Uterus (tissue), 2 donors: ENCODE measurements at regions not wholly inside any gene's neighbourhood (a gene's known extent, or its start where the extent isn't known, plus 50 kb on each side); places are given as distances from the start of the nearest gene placed in this dataset.

Experiments
- POLR2A ChIP-seq, 2 donors: fragments of 450-650 bp; IDR thresholded peaks; one replicate each; pipeline ENCODE4 v1.6.1; 2016; ENCODE audit warnings: antibody characterized with exemption in 2 of 2, mild to moderate bottlenecking in 1 of 2, moderate library complexity in 1 of 2
- TF ChIP-seq, protein P1 (sequence below), 4 experiments: fragments of 200-600 bp in 2 of 4; fragments of 450-650 bp in 2 of 4; sonication (generic) in 2 of 4; IDR thresholded peaks; one replicate each; pipeline ENCODE4 v1.5.1; 2016 to 2019; ENCODE audit warnings: antibody characterized with exemption in 4 of 4, mild to moderate bottlenecking in 2 of 4, moderate library complexity in 1 of 4

DNA sequence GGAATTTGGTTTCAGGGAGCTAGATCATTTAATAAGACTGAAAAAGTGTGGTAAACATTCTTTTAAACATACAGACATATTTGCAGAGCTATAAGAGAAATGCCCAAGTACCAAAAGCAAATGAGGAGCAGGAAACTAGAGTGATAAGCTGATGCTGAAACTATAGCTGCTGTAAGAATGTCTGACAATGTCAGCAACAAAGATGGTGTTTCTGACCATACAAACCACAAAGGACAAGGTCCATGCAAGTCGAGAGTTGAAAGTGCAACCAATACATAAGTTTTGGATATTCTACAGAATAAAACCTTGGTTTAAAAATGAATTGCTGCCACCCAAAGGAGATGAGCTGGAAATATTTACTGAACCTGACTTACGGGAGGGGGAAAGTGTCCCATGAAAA lies 610.2 kb downstream of the TBL1XR1 start:
- TF ChIP-seq, protein P1, sequence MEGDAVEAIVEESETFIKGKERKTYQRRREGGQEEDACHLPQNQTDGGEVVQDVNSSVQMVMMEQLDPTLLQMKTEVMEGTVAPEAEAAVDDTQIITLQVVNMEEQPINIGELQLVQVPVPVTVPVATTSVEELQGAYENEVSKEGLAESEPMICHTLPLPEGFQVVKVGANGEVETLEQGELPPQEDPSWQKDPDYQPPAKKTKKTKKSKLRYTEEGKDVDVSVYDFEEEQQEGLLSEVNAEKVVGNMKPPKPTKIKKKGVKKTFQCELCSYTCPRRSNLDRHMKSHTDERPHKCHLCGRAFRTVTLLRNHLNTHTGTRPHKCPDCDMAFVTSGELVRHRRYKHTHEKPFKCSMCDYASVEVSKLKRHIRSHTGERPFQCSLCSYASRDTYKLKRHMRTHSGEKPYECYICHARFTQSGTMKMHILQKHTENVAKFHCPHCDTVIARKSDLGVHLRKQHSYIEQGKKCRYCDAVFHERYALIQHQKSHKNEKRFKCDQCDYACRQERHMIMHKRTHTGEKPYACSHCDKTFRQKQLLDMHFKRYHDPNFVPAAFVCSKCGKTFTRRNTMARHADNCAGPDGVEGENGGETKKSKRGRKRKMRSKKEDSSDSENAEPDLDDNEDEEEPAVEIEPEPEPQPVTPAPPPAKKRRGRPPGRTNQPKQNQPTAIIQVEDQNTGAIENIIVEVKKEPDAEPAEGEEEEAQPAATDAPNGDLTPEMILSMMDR (IDR thresholded peaks at IDR 0.05): no peak
- no peak for TF ChIP-seq POLR2A (IDR thresholded peaks at IDR 0.05)
